ENCODE measurements at regions not wholly inside any gene's neighbourhood (a gene's known extent, or its start where the extent isn't known, plus 50 kb on each side); places are given as distances from the start of the nearest gene placed in this dataset.

DNA sequence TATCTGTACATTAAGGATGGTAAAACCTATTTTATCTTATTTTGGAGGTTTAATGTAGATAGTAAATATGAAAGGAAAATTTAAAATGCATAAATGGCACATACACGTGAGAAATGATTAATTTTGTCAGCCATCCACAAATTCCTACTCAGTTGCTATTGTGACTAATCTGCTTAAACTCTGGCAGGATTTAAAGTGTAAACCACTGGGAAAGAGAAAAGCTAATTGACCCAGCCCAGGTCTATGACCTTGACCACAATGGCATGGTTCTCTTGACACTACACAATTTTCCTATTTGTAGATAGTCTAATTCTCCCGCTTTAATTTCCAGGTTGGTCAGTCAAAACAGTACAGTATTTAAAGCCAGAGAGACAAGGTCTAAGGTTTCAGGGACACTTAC, 459.0 kb upstream of the KLF4 start:
- no peak for DNase-seq (ENCODE audit: low spot score)

- DNase-seq (ENCODE audit: low spot score), result no peak
Observed at GRCh38 chr9:107948086-107948485, 458.5 kb upstream of the KLF4 start.

DNA sequence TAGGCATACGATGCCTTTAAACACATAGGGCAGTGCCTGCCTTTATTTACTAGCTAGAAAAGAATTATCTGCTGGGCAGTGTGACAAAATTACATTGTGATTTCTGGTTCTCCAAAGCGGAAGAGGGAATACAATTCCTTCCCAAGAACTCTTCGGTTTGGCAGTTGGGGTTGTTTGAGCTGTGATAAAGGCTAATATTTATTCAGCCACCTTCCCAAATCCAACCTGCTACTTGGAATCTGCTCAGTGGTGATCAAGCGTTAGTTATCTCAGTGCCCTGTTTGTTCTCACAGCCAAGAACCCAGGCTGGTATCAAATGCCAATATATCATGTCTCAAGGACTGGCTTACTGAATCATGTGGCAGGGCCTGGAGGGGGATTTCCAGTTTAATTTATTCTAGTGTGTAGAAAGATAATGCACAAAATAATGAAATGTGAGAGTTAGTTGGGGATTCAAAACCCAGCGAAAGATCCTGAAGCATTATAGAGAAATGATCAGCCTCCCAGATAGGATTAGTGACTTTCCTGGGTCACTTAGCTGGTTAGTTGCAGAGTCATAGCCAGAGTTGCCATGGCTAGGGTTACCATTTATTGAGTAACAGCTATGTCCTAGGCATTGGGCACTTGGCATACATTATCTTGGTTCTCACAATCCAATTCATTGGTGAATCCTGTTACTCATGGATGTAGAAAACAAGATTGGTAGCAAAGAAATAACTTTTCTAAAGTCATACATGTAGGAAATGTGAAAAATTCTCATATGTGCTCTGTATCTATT, 457.0 kb upstream of the KLF4 start:
- no peak for DNase-seq (ENCODE audit: low spot score)

GRCh38 chr9:107945961-107946360, 456.4 kb upstream of the KLF4 start:
- DNase-seq (ENCODE audit: low spot score), result no peak

GRCh38 chr9:107945493-107945892, 455.9 kb upstream of the KLF4 start:
- DNase-seq (ENCODE audit: low spot score), result no peak

- no peak for DNase-seq (ENCODE audit: low spot score)
Observed at GRCh38 chr9:107944387-107944786, 454.8 kb upstream of the KLF4 start.

DNA sequence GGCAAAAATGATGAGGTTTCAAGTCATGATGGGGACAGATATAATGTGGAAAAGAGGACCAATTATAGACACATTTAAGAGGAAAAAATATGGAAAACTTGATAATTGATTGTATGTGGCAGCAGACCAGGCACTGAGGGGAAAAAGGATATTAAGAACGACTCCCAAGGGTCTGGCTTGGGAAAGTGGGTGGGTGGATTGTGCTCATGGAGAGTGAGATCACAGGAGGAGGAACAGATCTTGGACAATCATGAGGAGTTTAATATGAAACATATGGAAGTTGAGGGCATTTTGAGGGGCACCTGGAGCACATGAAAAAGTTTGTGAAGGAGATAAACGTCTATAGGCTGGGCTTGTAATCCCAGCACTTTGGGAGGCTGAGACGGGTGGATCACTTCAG, 454.3 kb upstream of the KLF4 start:
- no peak for DNase-seq (ENCODE audit: low spot score)

DNA sequence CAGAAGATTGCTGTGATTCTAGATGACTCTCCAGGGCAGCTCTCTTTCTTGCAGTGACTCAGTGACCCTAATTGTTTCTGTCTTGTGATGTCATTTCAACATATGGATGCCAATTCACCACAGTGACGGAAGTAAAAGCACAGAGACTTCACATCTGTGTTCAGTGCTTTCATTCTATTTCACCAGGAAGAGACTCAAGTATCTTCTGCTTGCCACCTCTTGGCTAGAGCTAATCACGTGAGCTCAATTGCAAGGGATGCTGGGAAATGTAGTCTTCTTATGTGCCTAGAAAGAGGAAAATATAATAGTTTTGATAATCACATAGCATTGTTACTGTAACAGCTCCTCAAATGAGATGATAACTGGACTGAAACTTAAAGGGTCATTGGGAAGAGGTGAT, 453.3 kb upstream of the KLF4 start:
- no peak for DNase-seq (ENCODE audit: low spot score)

- DNase-seq (ENCODE audit: low spot score), result no peak
Observed at GRCh38 chr9:107942291-107942690, 452.7 kb upstream of the KLF4 start.

GRCh38 chr9:107940616-107941595, 451.3 kb upstream of the KLF4 start:
- no peak for DNase-seq (ENCODE audit: low spot score)

GRCh38 chr9:107938801-107939386, 449.3 kb upstream of the KLF4 start:
- no peak for DNase-seq (ENCODE audit: low spot score)

DNA sequence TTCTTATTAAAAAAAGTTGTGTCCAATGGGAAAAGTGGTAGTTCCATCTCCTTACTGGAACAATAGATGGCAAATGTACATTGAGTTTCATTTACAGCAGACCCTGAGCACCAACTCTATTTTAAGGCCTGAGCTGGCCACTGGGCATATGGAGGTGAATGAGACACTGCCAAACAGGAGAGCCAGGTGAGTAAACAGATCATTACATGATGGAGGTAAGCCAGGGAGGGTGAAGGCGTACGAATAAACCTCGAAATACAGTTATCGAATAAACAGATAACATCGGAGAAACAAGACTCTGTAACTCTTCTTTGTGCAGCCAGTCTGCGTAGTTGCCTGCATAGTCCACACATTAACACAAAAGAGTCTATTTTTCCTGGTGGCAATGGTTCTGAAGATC, 446.4 kb upstream of the KLF4 start:
- no peak for DNase-seq (ENCODE audit: low spot score)

- DNase-seq (ENCODE audit: low spot score), result no peak
Observed at GRCh38 chr9:107933516-107933915, 443.9 kb upstream of the KLF4 start.

GRCh38 chr9:107933097-107933496, 443.5 kb upstream of the KLF4 start:
- no peak for DNase-seq (ENCODE audit: low spot score)

GRCh38 chr9:107932601-107933000, 443.0 kb upstream of the KLF4 start:
- DNase-seq (ENCODE audit: low spot score), result no peak

- DNase-seq (ENCODE audit: low spot score), result no peak
Observed at GRCh38 chr9:107932046-107932445, 442.5 kb upstream of the KLF4 start.

GRCh38 chr9:107931071-107931715, 441.6 kb upstream of the KLF4 start:
- DNase-seq (ENCODE audit: low spot score), result no peak

DNA sequence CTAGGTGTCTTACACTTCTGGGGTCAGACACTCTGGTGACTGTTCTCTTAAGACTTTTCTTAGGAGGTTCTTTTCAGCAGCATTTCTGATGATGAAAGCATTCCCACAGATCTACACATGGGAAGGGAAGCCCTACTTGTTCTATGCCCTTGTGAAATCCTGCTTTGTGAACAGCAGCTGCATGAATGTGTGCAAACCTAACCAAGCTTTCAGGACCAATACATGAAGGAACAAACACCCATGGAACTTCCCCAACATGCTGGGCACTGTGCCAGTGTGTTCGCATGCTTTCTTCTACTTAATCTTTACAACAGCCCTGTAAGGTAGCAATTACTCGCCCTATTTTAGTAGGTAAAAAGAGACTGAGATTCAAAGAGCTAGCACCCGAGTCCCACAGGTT, 439.9 kb upstream of the KLF4 start:
- no peak for DNase-seq (ENCODE audit: low spot score)

- no peak for DNase-seq (ENCODE audit: low spot score)
Observed at GRCh38 chr9:107928701-107929371, 439.3 kb upstream of the KLF4 start.

- DNase-seq (ENCODE audit: low spot score), result no peak
Observed at GRCh38 chr9:107927276-107927675, 437.7 kb upstream of the KLF4 start.

DNA sequence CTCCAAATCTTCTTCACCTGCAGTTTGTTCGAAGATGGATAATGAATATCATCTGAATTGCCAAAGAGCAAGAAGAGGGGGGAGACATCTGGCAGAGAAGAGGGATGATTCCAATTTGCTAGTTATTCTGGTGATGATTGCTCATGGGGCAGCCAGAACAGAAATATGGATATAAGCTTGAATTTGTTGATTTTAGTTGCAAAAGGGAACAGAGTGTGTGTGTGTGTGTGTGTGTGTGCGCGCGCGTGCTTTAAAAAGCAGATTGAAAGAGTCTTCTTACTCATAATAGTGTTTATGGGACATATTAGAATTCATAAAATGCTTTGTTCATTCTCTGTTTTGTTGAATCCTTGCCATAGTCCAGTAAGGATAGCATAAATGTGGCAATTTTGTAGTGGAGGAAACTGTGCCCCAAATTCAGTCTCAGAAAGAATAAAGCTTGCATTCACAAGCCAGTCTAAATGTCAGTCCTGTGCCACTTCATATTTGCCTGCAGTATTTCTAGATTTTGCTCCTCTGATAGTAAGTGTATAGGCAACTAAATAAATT, 436.3 kb upstream of the KLF4 start:
- DNase-seq (ENCODE audit: low spot score), result no peak
